HCT116 (cell line): ENCODE measurements at regions not wholly inside any gene's neighbourhood (a gene's known extent, or its start where the extent isn't known, plus 50 kb on each side); places are given as distances from the start of the nearest gene placed in this dataset.

ENCODE experiments used
- ATAC-seq: fragments of 200-7000 bp; cut with Tn5 transposase; 2 replicates; pipeline ENCODE4 v1.9.1; 2020; ENCODE audit warnings: mild to moderate bottlenecking, moderate library complexity
- BruUV-seq: library from RNA; stranded (reverse); fragments of 400-500 nt; replicated peaks from 2 replicates; lab custom pipeline; 2021; lab: Mats Ljungman, UMichigan
- CTCF ChIA-PET: fragments of 300-600 bp; sonication (Branson Sonifier 250); formaldehyde crosslinking; loops from one replicate; lab custom pipeline; 2021; ENCODE audit warnings: antibody characterized with exemption; lab: Charles Lee
- POLR2A ChIA-PET: fragments of 300-600, 350-600 bp; sonication (Branson Sonifier 250); formaldehyde crosslinking; loops from one replicate; lab custom pipeline; 2021; ENCODE audit warnings: antibody characterized with exemption; lab: Charles Lee
- RAD21 ChIA-PET, 2 experiments: fragments of 300-600 bp; sonication (Branson Sonifier 250); formaldehyde crosslinking; loops; one replicate each; lab custom pipeline; 2023; ENCODE audit warnings: low total read pairs in 2 of 2; ENCODE audit not compliant: uncharacterized antibody in 2 of 2, unreplicated experiment in 2 of 2, low non-redundant PET in 1 of 2; lab: Charles Lee
- DNase-seq: peaks from one replicate; pipeline ENCODE4 v3.0.0-alpha.2; 2010; ENCODE audit warnings: low read depth, low spot score
- H2AFZ ChIP-seq: fragments of 200-600 bp; shearing (Covaris generic), sonication (generic); 2 replicates; pipeline ENCODE4 v1.6.1; 2017; ENCODE audit warnings: low read depth, mixed run types, mixed read lengths, antibody characterized with exemption, low read length; ENCODE audit not compliant: poor library complexity, severe bottlenecking
- H3K27ac ChIP-seq: 2 replicates; pipeline ENCODE4 v1.5.1; 2012; ENCODE audit warnings: low read depth, low read length
- H3K27me3 ChIP-seq: fragments of 200-600 bp; sonication (generic); 2 replicates; pipeline ENCODE4 v1.6.1; 2016; ENCODE audit warnings: mixed run types, low read length, mixed read lengths; ENCODE audit not compliant: insufficient read depth
- H3K36me3 ChIP-seq, 2 experiments: fragments of 200-500 bp in 1 of 2; fragments of 200-600 bp in 1 of 2; sonication (Bioruptor generic) in 1 of 2; sonication (generic) in 1 of 2; 2 replicates each; pipeline versions ENCODE4 v1.5.1 to v1.6.1; 2014 to 2016; ENCODE audit warnings: low read length in 2 of 2, inconsistent platforms in 1 of 2, mixed read lengths in 1 of 2, mixed run types in 1 of 2; ENCODE audit not compliant: insufficient read depth in 2 of 2, control insufficient read depth in 1 of 2
- H3K4me1 ChIP-seq, 2 experiments: fragments of 200-600 bp in 1 of 2; sonication (generic) in 1 of 2; 2 replicates each; pipeline versions ENCODE4 v1.5.1 to v1.6.1; 2012 to 2017; ENCODE audit warnings: low read length in 2 of 2, inconsistent platforms in 1 of 2, mild to moderate bottlenecking in 1 of 2, mixed read lengths in 1 of 2, mixed run types in 1 of 2, moderate library complexity in 1 of 2; ENCODE audit not compliant: insufficient read depth in 2 of 2, control insufficient read depth in 1 of 2
- H3K4me2 ChIP-seq: fragments of 200-600 bp; sonication (generic); 2 replicates; pipeline ENCODE4 v1.6.1; 2017; ENCODE audit warnings: mixed run types, low read length, mixed read lengths
- H3K4me3 ChIP-seq, 2 experiments: fragments of 200-600 bp in 1 of 2; sonication (generic) in 1 of 2; replicated peaks in 1 of 2; 2 replicates each; pipeline ENCODE4 v1.5.1; 2011 to 2016; ENCODE audit warnings: low read length in 2 of 2, control low read depth in 1 of 2, low read depth in 1 of 2, mild to moderate bottlenecking in 1 of 2, mixed read lengths in 1 of 2, mixed run types in 1 of 2
- H3K79me2 ChIP-seq: fragments of 200-600 bp; sonication (generic); 2 replicates; pipeline ENCODE4 v1.6.1; 2017; ENCODE audit warnings: mild to moderate bottlenecking, mixed run types, low read length, moderate library complexity, mixed read lengths; ENCODE audit not compliant: insufficient read depth
- H3K9ac ChIP-seq: fragments of 200-600 bp; sonication (generic); 2 replicates; pipeline ENCODE4 v1.6.1; 2016; ENCODE audit warnings: low read length, mixed read lengths
- H3K9me2 ChIP-seq: fragments of 200-600 bp; sonication (generic), shearing (Covaris generic); 2 replicates; pipeline ENCODE4 v1.6.1; 2017; ENCODE audit warnings: mixed run types, mild to moderate bottlenecking, moderate library complexity; ENCODE audit not compliant: insufficient read depth
- H3K9me3 ChIP-seq, 2 experiments: fragments of 200-500 bp in 1 of 2; fragments of 200-600 bp in 1 of 2; sonication (Bioruptor generic) in 1 of 2; sonication (generic) in 1 of 2; 2 replicates each; pipeline ENCODE4 v1.6.1; 2014 to 2017; ENCODE audit warnings: low read length in 2 of 2, mixed read lengths in 2 of 2, inconsistent platforms in 1 of 2, low read depth in 1 of 2, mild to moderate bottlenecking in 1 of 2, mixed run types in 1 of 2, moderate library complexity in 1 of 2; ENCODE audit not compliant: control insufficient read depth in 1 of 2, insufficient read depth in 1 of 2
- H4K20me1 ChIP-seq: fragments of 200-600 bp; sonication (generic), shearing (Covaris generic); 2 replicates; pipeline ENCODE4 v1.6.1; 2017; ENCODE audit warnings: mixed run types, mild to moderate bottlenecking, moderate library complexity; ENCODE audit not compliant: insufficient read depth
- ATF3 ChIP-seq: IDR thresholded peaks from 2 replicates; pipeline ENCODE4 v1.6.1; 2012
- CTCF ChIP-seq, 3 experiments: fragments of 200-600 bp in 1 of 3; sonication (generic) in 1 of 3; IDR thresholded peaks in 2 of 3; conservative IDR thresholded peaks in 1 of 3; 2 replicates each; pipeline ENCODE4 v1.5.1; 2012 to 2017; ENCODE audit warnings: low read depth in 2 of 3, low read length in 2 of 3, antibody characterized with exemption in 1 of 3, borderline replicate concordance in 1 of 3, control low read depth in 1 of 3, mild to moderate bottlenecking in 1 of 3, mixed read lengths in 1 of 3, mixed run types in 1 of 3, moderate library complexity in 1 of 3; ENCODE audit not compliant: insufficient read depth in 1 of 3
- EGR1 ChIP-seq: IDR thresholded peaks from 2 replicates; pipeline ENCODE4 v1.6.1; 2012; ENCODE audit warnings: low read depth
- ELF1 ChIP-seq: IDR thresholded peaks from 2 replicates; pipeline ENCODE4 v1.6.1; 2012; ENCODE audit warnings: low read depth, borderline replicate concordance
- EZH2 ChIP-seq: fragments of 200-600 bp; sonication (generic); IDR thresholded peaks from 2 replicates; pipeline ENCODE4 v1.6.1; 2017; ENCODE audit warnings: antibody characterized with exemption, mixed run types
- FOSL1 ChIP-seq: IDR thresholded peaks from 2 replicates; pipeline ENCODE4 v1.6.1; 2012; ENCODE audit warnings: low read depth
- JUND ChIP-seq: IDR thresholded peaks from 2 replicates; pipeline ENCODE4 v1.6.1; 2012
- MAX ChIP-seq: IDR thresholded peaks from 2 replicates; pipeline ENCODE4 v1.6.1; 2012
- POLR2A ChIP-seq: IDR thresholded peaks from 2 replicates; pipeline ENCODE4 v1.7.0; 2011; ENCODE audit warnings: borderline replicate concordance; ENCODE audit not compliant: insufficient read depth, insufficient read length; ENCODE audit errors: extremely low read depth
- RAD21 ChIP-seq: IDR thresholded peaks from 2 replicates; pipeline ENCODE4 v1.6.1; 2012; ENCODE audit warnings: low read depth, mild to moderate bottlenecking
- SIN3A ChIP-seq: IDR thresholded peaks from 2 replicates; pipeline ENCODE4 v1.6.1; 2012; ENCODE audit warnings: low read depth
- SP1 ChIP-seq: IDR thresholded peaks from 2 replicates; pipeline ENCODE4 v1.6.1; 2012; ENCODE audit warnings: low read depth
- TCF7L2 ChIP-seq: IDR thresholded peaks from 2 replicates; pipeline ENCODE4 v1.7.0; 2011; ENCODE audit warnings: borderline replicate concordance, inconsistent platforms; ENCODE audit not compliant: insufficient read depth, insufficient read length; ENCODE audit errors: extremely low read depth
- ZFX ChIP-seq: fragments of 450-650 bp; IDR thresholded peaks from 2 replicates; pipeline ENCODE4 v1.6.1; 2017
- ZNF274 ChIP-seq: fragments of 200-500 bp; sonication (Bioruptor generic); IDR thresholded peaks from 2 replicates; pipeline ENCODE4 v1.6.1; 2014; ENCODE audit warnings: mild to moderate bottlenecking, low read depth, low read length, inconsistent platforms
- intact Hi-C: fragments of 100-400 bp; cut with micrococcal nuclease; formaldehyde crosslinking; loops from 2 replicates; pipeline ENCODE4 v1.10.0; 2022

- Histone ChIP-seq H3K27ac (no peak overlapping the region), H3K36me3 (no peaks in the 10 kb centered on the region), H3K9me3 (no peaks in the 10 kb centered on the region), H3K79me2 (no peaks in the 10 kb centered on the region), H3K9ac (no peak overlapping the region), H2AFZ (no peak overlapping the region), H3K4me2 (no peak overlapping the region), H3K4me3 (no peak overlapping the region), H3K27me3 (peaks cover 59% of the 10 kb centered on the region), H4K20me1 (no peaks in the 10 kb centered on the region), H3K9me2 (no peaks in the 10 kb centered on the region), H3K4me1 (no peaks in the 10 kb centered on the region)
- intact Hi-C loops: no loop called here
- no TSS peak for BruUV-seq
- ATAC-seq (no peak), DNase-seq (no peak)
- ChIA-PET RAD21 (no interaction called here), POLR2A (no interaction called here), CTCF (no interaction called here)
- TF ChIP-seq CTCF (IDR thresholded peaks at IDR 0.05 in 2 of 3, conservative IDR thresholded peaks at IDR 0.05 in 1 of 3; ENCODE audit: borderline replicate concordance in 1 of 3, insufficient read depth in 1 of 3, low read depth in 2 of 3, low read length in 2 of 3) (no peak), SIN3A (no peak), ZFX (no peak), EGR1 (no peak), TCF7L2 (no peak), FOSL1 (no peak), MAX (no peak), SP1 (no peak), JUND (no peak), ELF1 (no peak), ZNF274 (no peak), ATF3 (no peak), RAD21 (no peak), EZH2 (no peak), POLR2A (no peak)
These were observed 429.7 kb downstream of the MIAT start for GRCh38 chr22:27087051-27087450.
